ENCODE measurements at regions not wholly inside any gene's neighbourhood (a gene's known extent, or its start where the extent isn't known, plus 50 kb on each side); places are given as distances from the start of the nearest gene placed in this dataset.

DNA sequence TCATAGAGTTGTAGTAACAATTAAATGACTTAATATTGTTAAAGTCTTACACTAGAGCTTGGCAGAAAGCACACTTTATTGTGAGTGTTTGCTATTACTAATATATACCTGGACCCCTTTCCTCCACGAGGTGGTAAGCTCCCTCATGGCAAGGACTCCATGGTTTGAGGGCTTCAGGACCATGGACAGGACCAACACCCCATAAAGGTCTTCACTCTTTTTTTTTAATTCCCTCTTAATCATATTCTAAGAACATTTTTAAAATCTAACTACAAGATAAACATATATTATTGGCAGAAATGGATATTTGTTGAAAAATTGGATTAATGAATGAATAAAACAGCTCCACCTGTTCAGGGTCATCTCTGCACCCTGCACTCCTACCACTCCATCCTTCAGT, 154.5 kb downstream of the CBLN1 start:
- DNase-seq (ENCODE audit: low read depth) = no peak

- no peak for DNase-seq (ENCODE audit: low read depth)
These were observed 160.0 kb downstream of the CBLN1 start for GRCh38 chr16:49121636-49122035.

DNA sequence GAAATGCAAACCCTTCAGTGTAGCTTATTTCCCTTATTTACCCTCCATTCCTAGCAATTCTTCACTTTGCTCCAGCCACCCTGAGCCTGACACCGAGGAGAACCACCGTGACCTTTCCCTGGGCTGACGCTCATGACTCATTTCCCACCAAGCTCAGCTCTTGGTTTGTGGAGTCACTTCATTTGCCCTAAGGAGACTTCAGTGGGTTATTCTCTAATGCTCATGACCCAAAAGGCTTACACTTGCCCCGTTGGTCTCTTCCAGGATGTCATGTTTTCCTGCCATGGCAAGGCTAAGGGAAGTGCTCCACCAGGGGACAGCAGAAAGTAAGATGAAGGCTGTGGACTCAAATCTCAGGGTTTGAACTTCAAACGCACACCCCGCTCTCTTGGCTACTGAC, 161.0 kb downstream of the CBLN1 start:
- DNase-seq (ENCODE audit: low read depth) = no peak

DNA sequence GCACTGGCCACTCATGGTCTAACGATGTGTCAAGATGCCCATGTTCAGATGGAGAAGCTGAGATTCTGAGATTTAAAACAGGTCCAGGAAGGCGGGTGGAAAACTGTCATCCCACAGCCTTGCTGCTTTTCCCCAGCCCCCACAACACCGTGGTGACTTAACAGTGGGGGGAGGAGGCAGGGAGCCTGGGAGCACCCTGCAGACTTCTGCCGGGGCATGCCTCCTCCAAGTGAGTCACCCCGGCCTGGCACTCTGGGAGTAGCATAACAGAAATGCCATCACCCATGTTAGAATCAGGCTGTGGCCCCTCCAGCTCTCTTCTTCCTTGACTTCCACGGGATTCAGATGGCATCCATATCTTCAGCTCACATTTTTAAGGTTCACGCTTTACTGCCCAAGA, 164.8 kb downstream of the CBLN1 start:
- DNase-seq (ENCODE audit: low read depth) = no peak

GRCh38 chr16:49115956-49116355, 165.7 kb downstream of the CBLN1 start:
- no peak for DNase-seq (ENCODE audit: low read depth)

DNA sequence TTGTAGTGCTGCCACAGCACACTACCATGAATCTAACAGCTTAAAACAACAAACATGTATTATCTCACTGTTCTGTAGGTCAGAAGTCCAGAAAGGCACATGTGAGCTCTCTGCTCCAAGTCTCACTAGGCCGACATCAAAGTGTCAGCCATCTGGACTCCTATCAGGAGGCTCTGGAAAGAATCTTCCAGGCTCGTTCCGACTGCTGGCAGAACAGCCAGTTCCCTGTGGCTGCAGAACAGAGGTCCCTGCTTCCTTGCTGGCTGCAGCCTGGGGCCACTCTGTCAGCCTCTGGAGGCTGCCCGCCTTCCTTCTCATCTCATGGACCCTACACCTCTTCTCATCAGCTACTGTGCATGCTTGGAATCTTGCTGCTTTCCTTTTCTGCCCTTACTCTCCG, 168.9 kb downstream of the CBLN1 start:
- no peak for DNase-seq (ENCODE audit: low read depth)

DNA sequence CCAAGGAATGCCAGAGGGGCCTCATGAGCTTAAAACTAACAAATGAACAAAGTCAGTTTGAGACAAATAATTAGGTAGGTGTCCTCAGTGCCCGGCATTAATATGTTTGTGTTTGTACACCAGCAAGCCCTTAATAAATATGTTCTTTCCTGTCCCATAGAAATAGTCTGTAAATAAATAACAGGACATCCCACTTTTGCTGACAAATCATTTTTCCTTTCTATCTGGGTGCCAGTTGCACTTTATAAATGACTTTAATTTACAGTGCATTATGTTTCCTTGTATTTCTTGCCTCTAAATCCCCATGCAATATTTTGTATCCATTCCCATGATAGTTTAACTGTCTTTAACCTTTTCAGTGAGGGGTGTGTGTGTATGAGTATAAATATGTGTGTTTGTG, 170.3 kb downstream of the CBLN1 start:
- DNase-seq (ENCODE audit: low read depth) = no peak

GRCh38 chr16:49108611-49109010, 173.0 kb downstream of the CBLN1 start:
- DNase-seq (ENCODE audit: low read depth) = no peak

DNA sequence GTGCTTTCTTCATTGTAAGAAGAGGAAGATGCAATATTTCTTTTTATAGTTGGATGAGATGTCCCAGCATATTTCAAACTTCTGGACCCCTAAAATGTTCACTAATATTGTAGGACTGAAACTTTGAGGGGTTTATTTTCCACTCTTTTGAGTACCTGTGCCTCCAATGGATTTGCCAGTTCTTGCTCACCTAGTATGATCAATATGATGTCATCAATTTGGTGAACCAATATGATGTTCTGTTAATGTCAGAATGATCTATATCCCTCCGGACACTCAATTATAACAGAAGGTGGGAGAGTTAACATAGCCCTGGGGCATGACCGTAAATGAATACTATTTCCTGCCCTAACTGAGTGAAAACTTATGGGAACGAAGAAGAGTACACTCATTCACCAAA, 178.3 kb downstream of the CBLN1 start:
- no peak for DNase-seq (ENCODE audit: low read depth)

DNA sequence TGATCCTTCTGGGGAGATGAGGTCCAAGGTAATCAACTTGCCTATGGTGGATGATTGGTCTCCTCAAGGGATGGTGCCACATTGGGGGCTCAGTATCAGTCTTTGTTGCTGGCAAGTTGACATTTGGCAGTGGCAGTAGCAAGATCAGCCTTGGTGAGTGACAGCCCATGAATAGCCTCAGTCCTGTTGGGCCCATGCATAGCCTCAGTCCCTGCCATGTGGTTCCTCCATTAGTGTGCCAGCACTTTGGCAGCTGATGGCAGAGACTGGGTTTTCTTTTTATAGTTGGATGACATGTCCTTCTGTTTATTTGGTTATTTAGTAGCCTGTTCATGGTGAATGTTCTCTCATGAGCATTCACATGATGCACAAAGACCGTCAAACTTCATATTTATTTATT, 179.6 kb downstream of the CBLN1 start:
- no peak for DNase-seq (ENCODE audit: low read depth)

GRCh38 chr16:49100366-49100765, 181.3 kb downstream of the CBLN1 start:
- no peak for DNase-seq (ENCODE audit: low read depth)

DNA sequence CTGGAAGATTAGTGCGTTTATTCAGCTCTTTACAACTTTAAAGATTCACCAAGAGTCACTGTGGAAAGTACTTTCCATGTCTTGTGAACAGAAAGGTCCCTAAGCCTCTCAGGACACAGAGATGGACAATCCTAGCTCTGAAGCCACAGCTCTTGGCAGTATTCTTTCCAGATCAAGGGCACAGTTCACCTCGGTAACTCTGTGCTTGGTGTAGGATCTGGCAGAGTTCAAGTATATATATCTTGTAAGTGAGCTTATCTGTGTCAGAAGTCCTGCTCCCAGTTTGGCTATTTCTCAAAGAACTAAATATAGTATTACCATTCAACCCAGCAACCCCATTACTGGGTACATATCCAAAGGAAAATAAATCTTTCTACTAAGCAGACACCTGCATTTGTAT, 183.7 kb downstream of the CBLN1 start:
- no peak for DNase-seq (ENCODE audit: low read depth)

DNA sequence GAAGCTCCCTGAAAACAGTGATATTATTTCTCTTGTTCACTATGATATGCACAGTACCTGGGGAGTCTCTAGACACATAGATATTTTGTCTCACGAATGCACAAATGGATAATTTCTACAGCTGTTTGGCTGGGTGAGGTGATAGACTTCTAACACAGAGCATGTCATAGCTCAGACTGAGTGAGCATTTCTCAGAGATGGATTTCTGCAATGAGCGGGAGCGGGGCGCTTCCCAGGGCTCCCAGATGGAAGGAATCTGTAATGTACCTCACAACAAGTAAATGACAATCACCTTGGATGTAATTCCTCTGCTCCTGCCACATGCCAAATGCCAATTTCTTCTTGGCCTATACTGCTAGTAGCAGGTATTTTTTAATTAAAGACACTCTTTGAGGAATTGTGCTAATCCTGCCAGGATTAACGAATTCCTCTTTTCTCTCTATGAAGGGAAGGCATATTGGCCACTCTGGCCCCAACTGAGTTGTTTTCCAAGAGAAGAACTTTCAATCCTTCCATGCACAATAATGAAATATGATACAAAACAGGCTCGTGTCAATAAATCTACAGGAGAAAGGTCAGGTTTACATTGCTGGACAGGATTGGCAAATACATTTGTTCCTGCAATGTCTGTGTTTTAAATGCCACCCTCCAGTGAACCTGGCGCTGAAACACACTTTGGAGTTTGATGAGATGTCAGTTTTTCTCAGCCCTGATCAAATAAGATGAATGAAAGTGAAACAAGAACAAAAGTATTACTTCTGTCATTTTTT, 185.3 kb downstream of the CBLN1 start:
- DNase-seq (ENCODE audit: low read depth) = no peak

DNA sequence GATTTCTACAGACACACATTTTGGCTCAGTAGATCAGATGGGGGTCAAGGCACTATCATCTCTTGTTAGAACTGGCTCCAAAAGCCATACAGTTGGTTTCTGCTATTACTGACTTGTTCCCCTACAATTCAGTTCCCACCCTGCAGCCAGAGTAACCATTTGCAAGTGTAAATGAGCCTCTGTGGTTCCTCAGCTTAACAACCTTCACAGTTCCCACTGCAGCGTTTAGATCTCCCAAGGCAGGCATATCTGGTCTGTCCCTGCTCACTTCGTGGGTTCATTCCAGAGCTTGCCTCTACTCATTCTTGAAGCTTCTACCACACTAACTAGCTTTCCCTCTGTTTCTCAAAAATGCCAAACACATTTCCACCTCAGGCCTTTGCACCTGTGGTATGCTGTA, 186.1 kb downstream of the CBLN1 start:
- no peak for DNase-seq (ENCODE audit: low read depth)

DNA sequence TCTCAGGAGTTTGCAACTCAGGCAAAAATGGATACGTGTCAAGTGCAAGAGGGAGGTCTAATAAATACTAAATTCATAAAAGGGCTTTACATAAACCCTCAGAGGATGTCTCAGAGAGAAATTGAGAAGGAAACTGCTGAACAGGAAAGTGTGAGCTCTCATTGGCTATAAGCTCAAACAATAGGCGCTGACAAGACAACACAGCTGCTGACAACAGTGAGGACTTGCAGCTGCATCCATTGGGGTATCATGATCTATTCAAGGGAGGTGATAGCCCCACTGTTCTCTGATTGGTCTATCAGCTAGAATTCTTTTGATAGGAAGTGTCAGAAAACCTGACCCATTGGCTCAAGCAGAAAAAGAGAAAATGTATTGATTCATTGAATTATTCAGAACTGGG, 187.2 kb downstream of the CBLN1 start:
- no peak for DNase-seq (ENCODE audit: low read depth)

DNA sequence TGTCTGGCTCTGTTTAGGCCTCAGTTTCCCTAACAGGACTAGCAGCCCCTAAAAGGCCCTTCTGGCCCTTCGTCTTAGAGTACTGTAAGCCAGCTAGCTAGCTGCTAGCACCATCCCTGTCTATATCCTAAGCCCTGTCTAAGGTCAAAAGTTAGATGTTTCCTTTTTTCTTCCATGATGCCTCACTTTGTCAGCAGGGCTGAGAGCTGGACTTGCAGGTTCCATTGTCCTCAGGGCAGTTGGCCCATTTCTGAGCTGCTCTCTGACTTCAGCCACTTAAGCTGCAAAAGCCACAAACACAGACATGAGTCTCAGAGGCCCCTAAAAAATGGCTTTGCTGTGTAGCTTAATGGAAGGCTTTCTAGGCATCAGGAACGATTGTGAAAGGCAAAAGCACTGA, 187.7 kb downstream of the CBLN1 start:
- DNase-seq (ENCODE audit: low read depth) = no peak

DNA sequence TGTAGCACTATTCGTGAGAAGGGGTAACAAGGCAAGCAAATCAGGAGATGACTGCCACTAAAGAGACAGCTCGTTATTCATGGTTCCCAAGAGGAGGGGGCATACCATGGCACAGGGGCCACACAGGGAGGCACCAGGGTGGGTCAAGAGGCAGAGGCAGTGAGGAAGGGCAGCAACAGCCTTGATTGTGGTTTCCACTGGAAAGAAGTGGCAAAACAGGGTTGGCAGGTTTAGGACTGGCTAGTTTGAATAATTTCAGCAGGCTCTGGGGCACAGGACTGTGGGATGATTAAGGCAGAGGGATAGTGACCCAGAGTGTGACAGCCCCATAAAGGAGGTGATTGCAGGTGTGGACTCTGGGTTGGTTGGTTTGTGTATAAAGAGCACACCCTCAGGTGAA, 188.9 kb downstream of the CBLN1 start:
- DNase-seq (ENCODE audit: low read depth) = no peak

- no peak for DNase-seq (ENCODE audit: low read depth)
These were observed 192.1 kb downstream of the CBLN1 start for GRCh38 chr16:49089533-49089932.

- DNase-seq (ENCODE audit: low read depth) = no peak
These were observed 192.6 kb downstream of the CBLN1 start for GRCh38 chr16:49089039-49089438.

DNA sequence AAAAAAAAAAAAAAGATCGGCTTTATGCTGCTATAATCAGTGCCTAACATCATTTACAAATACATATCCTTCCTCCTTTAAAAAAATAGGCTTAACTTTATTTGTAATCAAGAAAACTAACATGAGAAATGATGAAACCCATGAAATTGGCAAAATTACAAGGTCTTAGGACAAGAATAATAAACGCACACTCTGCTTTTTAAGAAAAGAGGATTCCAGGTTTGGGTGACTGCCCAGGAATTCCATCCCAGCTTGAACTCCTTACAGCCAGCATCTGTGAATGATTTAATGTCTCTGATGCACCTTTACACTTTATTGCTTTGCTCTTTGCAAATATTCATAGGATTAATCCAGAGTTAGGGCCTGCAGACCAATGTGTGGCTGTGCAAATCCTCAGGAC, 196.0 kb downstream of the CBLN1 start:
- peak; percentile 13 for DNase-seq (ENCODE audit: low read depth)

DNA sequence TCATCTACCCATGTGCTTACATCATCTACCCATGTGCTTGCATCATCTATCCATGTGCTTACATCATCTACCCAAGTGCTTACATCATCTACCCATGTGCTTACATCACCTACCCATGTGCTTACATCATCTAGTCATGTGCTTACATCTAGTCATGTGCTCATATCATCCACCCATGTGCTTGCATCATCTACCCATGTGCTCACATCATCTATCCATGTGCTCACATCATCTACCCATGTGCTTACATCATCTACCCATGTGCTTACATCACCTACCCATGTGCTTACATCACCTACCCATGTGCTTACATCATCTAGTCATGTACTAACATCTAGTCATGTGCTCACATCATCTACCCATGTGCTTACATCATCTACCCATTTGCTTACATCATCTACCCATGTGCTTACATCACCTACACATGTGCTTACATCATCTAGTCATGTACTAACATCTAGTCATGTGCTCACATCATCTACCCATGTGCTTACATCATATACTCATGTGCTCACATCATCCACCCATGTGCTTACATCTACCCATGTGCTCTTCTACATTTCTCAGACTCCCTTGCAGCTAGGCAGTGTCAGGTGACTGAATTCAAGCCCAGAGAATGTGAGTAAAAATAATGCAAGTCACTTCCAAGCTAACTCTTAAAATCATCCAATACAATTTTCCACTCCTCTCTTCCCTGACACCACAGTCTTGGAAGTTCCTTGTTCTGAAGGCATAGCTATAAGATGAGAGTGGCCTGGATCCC, 196.8 kb downstream of the CBLN1 start:
- DNase-seq (ENCODE audit: low read depth) = no peak

- no peak for DNase-seq (ENCODE audit: low read depth)
These were observed 200.1 kb downstream of the CBLN1 start for GRCh38 chr16:49081554-49081953.

- DNase-seq (ENCODE audit: low read depth) = no peak
These were observed 200.6 kb downstream of the CBLN1 start for GRCh38 chr16:49081086-49081485.

DNA sequence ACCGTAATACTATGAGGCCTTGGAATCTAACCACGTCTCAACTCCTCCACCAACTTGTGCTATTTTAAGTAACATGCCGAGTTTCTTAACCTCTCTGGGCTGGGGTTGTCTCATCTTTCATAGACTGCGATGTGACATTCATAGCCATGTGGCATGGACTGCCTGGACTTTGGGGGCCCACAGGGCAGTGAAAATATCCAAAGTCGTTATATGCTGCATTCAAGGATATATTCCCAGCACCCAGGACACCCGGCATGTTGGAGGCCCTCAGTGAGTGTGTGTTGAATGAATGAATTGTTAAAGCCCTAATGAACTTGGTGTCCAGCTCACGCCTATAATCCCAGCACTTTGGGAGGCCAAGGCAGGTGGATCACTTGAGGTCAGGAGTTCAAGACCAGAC, 203.1 kb downstream of the CBLN1 start:
- no peak for DNase-seq (ENCODE audit: low read depth)
